WTC11 (cell line): ENCODE measurements at regions not wholly inside any gene's neighbourhood (a gene's known extent, or its start where the extent isn't known, plus 50 kb on each side); places are given as distances from the start of the nearest gene placed in this dataset.

Experiments used
- ATAC-seq: fragments of 200-7000 bp; cut with Tn5 transposase; 2 replicates; pipeline ENCODE4 v1.10.0; 2021; ENCODE audit warnings: mild to moderate bottlenecking, moderate library complexity
- CTCF ChIA-PET: fragments of 300-600 bp; sonication (Branson Sonifier 250); formaldehyde crosslinking; loops from one replicate; lab custom pipeline; 2021; ENCODE audit warnings: antibody characterized with exemption; lab: Charles Lee
- POLR2A ChIA-PET: fragments of 350-600 bp; sonication (Branson Sonifier 250); formaldehyde crosslinking; loops from one replicate; lab custom pipeline; 2021; ENCODE audit warnings: antibody characterized with exemption; lab: Charles Lee
- DNase-seq: peaks from one replicate; pipeline ENCODE4 v3.0.0; 2021; ENCODE audit warnings: low spot score
- H3K27ac Mint-ChIP-seq: 2 replicates; pipeline ENCODE4 v1.8.0; 2021; ENCODE audit warnings: mixed read lengths
- H3K27me3 Mint-ChIP-seq: 2 replicates; pipeline ENCODE4 v1.8.0; 2021; ENCODE audit warnings: low read depth, mild to moderate bottlenecking, moderate library complexity, mixed read lengths
- H3K36me3 Mint-ChIP-seq: 2 replicates; pipeline ENCODE4 v1.8.0; 2021; ENCODE audit warnings: mixed read lengths
- H3K4me1 Mint-ChIP-seq: 2 replicates; pipeline ENCODE4 v1.8.0; 2022; ENCODE audit warnings: mixed read lengths
- H3K4me3 Mint-ChIP-seq: 2 replicates; pipeline ENCODE4 v1.8.0; 2021; ENCODE audit warnings: mild to moderate bottlenecking, moderate library complexity, mixed read lengths
- H3K9me3 Mint-ChIP-seq: 2 replicates; pipeline ENCODE4 v1.8.0; 2021; ENCODE audit warnings: mixed read lengths
- CREB1 ChIP-seq: sonication (generic); formaldehyde crosslinking; IDR thresholded peaks from 2 replicates; pipeline ENCODE4 v1.8.0; 2023; ENCODE audit warnings: mild to moderate bottlenecking, missing genetic modification reagents
- ELF4 ChIP-seq: sonication (generic); formaldehyde crosslinking; IDR thresholded peaks from 2 replicates; pipeline ENCODE4 v1.8.1; 2022; ENCODE audit warnings: low read depth, mild to moderate bottlenecking, moderate library complexity, missing genetic modification reagents
- ETV6 ChIP-seq: sonication (generic); formaldehyde crosslinking; IDR thresholded peaks from 2 replicates; pipeline ENCODE4 v1.8.1; 2022; ENCODE audit warnings: mild to moderate bottlenecking, missing genetic modification reagents
- GABPB1 ChIP-seq: sonication (generic); formaldehyde crosslinking; IDR thresholded peaks from 2 replicates; pipeline ENCODE4 v1.8.1; 2023; ENCODE audit warnings: mild to moderate bottlenecking, missing genetic modification reagents
- GRHL2 ChIP-seq: fragments of 250-450 bp; sonication (Bioruptor Pico); IDR thresholded peaks from 2 replicates; pipeline ENCODE4 v1.8.0; 2022; ENCODE audit warnings: mild to moderate bottlenecking, moderate library complexity; ENCODE audit not compliant: insufficient replicate concordance, severe bottlenecking
- HMGA2 ChIP-seq: fragments of 250-450 bp; sonication (Bioruptor Pico); IDR thresholded peaks from 2 replicates; pipeline ENCODE4 v1.4.0; 2021; ENCODE audit warnings: mild to moderate bottlenecking, moderate library complexity
- MAX ChIP-seq: sonication (generic); formaldehyde crosslinking; IDR thresholded peaks from 2 replicates; pipeline ENCODE4 v1.8.0; 2022; ENCODE audit warnings: mild to moderate bottlenecking, missing genetic modification reagents
- MLX ChIP-seq: sonication (generic); formaldehyde crosslinking; IDR thresholded peaks from 2 replicates; pipeline ENCODE4 v1.8.1; 2023; ENCODE audit warnings: mild to moderate bottlenecking, missing genetic modification reagents, moderate library complexity
- NFE2L1 ChIP-seq: sonication (generic); formaldehyde crosslinking; IDR thresholded peaks from 2 replicates; pipeline ENCODE4 v1.8.1; 2023; ENCODE audit warnings: missing genetic modification reagents
- NFYB ChIP-seq: sonication (generic); formaldehyde crosslinking; conservative IDR thresholded peaks from 2 replicates; pipeline ENCODE4 v1.8.0; 2022; ENCODE audit warnings: low read depth, missing genetic modification reagents
- OVOL2 ChIP-seq: fragments of 250-450 bp; sonication (Bioruptor Pico); IDR thresholded peaks from 2 replicates; pipeline ENCODE4 v1.9.0; 2021; ENCODE audit warnings: mild to moderate bottlenecking, borderline replicate concordance
- TCF7 ChIP-seq: sonication (generic); formaldehyde crosslinking; IDR thresholded peaks from 2 replicates; pipeline ENCODE4 v1.8.0; 2022; ENCODE audit warnings: mild to moderate bottlenecking, low read depth, missing genetic modification reagents, moderate library complexity
- USF2 ChIP-seq: sonication (generic); formaldehyde crosslinking; IDR thresholded peaks from 2 replicates; pipeline ENCODE4 v1.8.1; 2023; ENCODE audit warnings: mild to moderate bottlenecking, missing genetic modification reagents, moderate library complexity
- ZBTB21 ChIP-seq: sonication (generic); formaldehyde crosslinking; IDR thresholded peaks from 2 replicates; pipeline ENCODE4 v1.8.1; 2023; ENCODE audit warnings: mild to moderate bottlenecking, missing genetic modification reagents, borderline replicate concordance
- ZNF532 ChIP-seq: fragments of 250-450 bp; sonication (Bioruptor Pico); IDR thresholded peaks from 2 replicates; pipeline ENCODE4 v1.9.0; 2021; ENCODE audit warnings: mild to moderate bottlenecking, borderline replicate concordance
- TF ChIP-seq, protein P1 (sequence below): sonication (generic); formaldehyde crosslinking; IDR thresholded peaks from 2 replicates; pipeline ENCODE4 v1.8.0; 2023; ENCODE audit warnings: missing genetic modification reagents, mild to moderate bottlenecking, borderline replicate concordance
- TF ChIP-seq, protein P2 (sequence below): sonication (generic); formaldehyde crosslinking; IDR thresholded peaks from 2 replicates; pipeline ENCODE4 v1.8.1; 2022; ENCODE audit warnings: low read depth, mild to moderate bottlenecking, moderate library complexity, missing genetic modification reagents, borderline replicate concordance

GRCh38 chr2:17057109-17058017, 391.7 kb upstream of the CYRIA start:
- TF ChIP-seq HMGA2 (CRISPR knock-in tag) (no peak), NFYB (no peak), OVOL2 (no peak), ZBTB21 (CRISPR knock-in tag) (no peak), MAX (CRISPR knock-in tag) (no peak), CREB1 (CRISPR knock-in tag) (no peak), GRHL2 (CRISPR knock-in tag) (no peak), TCF7 (CRISPR knock-in tag) (no peak), ETV6 (CRISPR knock-in tag) (no peak), GABPB1 (no peak), ELF4 (CRISPR knock-in tag) (no peak), USF2 (CRISPR knock-in tag) (no peak), NFE2L1 (no peak), MLX (CRISPR knock-in tag) (no peak)
- H3K27me3 Mint-ChIP-seq: no peaks in the 10 kb centered on the region; the same call in 1 of the 2 replicates
- no peak for ATAC-seq

DNA sequence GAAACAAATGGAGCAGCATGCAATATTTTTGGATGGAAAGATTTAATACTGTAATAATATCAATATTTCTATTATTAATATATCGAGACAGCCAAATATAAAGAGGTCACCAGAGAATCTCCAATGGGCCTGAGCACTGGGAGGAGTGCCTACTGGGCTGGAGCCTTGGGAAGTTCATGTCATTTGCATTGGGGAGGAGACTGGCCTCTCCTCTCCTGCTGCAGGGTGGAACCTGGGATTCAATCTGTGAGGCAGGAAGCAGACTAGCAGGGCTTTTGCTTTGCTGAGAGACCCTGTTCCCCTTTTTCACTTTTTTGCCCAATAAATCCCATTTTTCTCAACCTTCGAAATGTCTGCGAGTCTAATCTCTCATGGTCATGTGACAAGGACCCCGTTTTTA, 390.6 kb upstream of the CYRIA start:
- no peaks in the 10 kb centered on the region for H3K36me3 Mint-ChIP-seq
- ChIA-PET CTCF (no interaction called here), POLR2A (no interaction called here)
- peak; percentile 13 for DNase-seq
- no peak overlapping the region for H3K4me3 Mint-ChIP-seq
- peak; percentile 56 for ATAC-seq
- peaks cover 52% of the 10 kb centered on the region for H3K4me1 Mint-ChIP-seq
- H3K9me3 Mint-ChIP-seq: no peaks in the 10 kb centered on the region
- peak overlapping the region; percentile 19 for H3K27ac Mint-ChIP-seq
- H3K27me3 Mint-ChIP-seq: no peaks in the 10 kb centered on the region; the same call in 1 of the 2 replicates
- no peak for TF ChIP-seq ZNF532
- TF ChIP-seq, protein P1, sequence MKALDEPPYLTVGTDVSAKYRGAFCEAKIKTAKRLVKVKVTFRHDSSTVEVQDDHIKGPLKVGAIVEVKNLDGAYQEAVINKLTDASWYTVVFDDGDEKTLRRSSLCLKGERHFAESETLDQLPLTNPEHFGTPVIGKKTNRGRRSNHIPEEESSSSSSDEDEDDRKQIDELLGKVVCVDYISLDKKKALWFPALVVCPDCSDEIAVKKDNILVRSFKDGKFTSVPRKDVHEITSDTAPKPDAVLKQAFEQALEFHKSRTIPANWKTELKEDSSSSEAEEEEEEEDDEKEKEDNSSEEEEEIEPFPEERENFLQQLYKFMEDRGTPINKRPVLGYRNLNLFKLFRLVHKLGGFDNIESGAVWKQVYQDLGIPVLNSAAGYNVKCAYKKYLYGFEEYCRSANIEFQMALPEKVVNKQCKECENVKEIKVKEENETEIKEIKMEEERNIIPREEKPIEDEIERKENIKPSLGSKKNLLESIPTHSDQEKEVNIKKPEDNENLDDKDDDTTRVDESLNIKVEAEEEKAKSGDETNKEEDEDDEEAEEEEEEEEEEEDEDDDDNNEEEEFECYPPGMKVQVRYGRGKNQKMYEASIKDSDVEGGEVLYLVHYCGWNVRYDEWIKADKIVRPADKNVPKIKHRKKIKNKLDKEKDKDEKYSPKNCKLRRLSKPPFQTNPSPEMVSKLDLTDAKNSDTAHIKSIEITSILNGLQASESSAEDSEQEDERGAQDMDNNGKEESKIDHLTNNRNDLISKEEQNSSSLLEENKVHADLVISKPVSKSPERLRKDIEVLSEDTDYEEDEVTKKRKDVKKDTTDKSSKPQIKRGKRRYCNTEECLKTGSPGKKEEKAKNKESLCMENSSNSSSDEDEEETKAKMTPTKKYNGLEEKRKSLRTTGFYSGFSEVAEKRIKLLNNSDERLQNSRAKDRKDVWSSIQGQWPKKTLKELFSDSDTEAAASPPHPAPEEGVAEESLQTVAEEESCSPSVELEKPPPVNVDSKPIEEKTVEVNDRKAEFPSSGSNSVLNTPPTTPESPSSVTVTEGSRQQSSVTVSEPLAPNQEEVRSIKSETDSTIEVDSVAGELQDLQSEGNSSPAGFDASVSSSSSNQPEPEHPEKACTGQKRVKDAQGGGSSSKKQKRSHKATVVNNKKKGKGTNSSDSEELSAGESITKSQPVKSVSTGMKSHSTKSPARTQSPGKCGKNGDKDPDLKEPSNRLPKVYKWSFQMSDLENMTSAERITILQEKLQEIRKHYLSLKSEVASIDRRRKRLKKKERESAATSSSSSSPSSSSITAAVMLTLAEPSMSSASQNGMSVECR: no peak
- no peak for TF ChIP-seq USF2 (CRISPR knock-in tag)
- TF ChIP-seq, protein P2, sequence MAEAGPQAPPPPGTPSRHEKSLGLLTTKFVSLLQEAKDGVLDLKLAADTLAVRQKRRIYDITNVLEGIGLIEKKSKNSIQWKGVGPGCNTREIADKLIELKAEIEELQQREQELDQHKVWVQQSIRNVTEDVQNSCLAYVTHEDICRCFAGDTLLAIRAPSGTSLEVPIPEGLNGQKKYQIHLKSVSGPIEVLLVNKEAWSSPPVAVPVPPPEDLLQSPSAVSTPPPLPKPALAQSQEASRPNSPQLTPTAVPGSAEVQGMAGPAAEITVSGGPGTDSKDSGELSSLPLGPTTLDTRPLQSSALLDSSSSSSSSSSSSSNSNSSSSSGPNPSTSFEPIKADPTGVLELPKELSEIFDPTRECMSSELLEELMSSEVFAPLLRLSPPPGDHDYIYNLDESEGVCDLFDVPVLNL (CRISPR knock-in tag): no peak

More at GRCh38 chr2:17057109-17058017, 391.7 kb upstream of the CYRIA start:
- Mint-ChIP-seq H3K4me3 (no peak overlapping the region), H3K4me1 (peaks cover 42% of the 10 kb centered on the region), H3K27ac (no peak overlapping the region), H3K9me3 (no peaks in the 10 kb centered on the region), H3K36me3 (no peaks in the 10 kb centered on the region)
- ChIA-PET POLR2A (no interaction called here), CTCF (no interaction called here)
- DNase-seq: no peak
